MM.1S (cell line): ENCODE measurements at regions not wholly inside any gene's neighbourhood (a gene's known extent, or its start where the extent isn't known, plus 50 kb on each side); places are given as distances from the start of the nearest gene placed in this dataset.

Experiments used
- CTCF ChIP-seq: fragments of 300-600 bp; sonication (generic); IDR thresholded peaks from 2 replicates; pipeline ENCODE4 v1.5.1; 2016; ENCODE audit warnings: antibody characterized with exemption, low read length, mixed read lengths
- EZH2phosphoT487 ChIP-seq: fragments of 300-600 bp; sonication (generic); IDR thresholded peaks from 2 replicates; pipeline ENCODE4 v1.6.1; 2018; ENCODE audit warnings: antibody characterized with exemption, low read length

- TF ChIP-seq CTCF (no peak), EZH2phosphoT487 (no peak)
These were observed 655.8 kb downstream of the ZNF674 start for GRCh38 chrX:45889471-45889870.
